ENCODE measurements at regions not wholly inside any gene's neighbourhood (a gene's known extent, or its start where the extent isn't known, plus 50 kb on each side); places are given as distances from the start of the nearest gene placed in this dataset.

GRCh38 chr6:4506223-4506622 is 270.0 kb upstream of the CDYL start:
- H4K20me1 ChIP-seq (ENCODE audit: low read length): no peaks in the 10 kb centered on the region
- H3K9me3 ChIP-seq (ENCODE audit: low read length): no peaks in the 10 kb centered on the region
- H3K4me3 ChIP-seq (ENCODE audit: low read length): no peak overlapping the region
- H3K27ac ChIP-seq (ENCODE audit: low read length): no peak overlapping the region
- BruUV-seq (replicated peaks): no TSS peak
- ChIA-PET POLR2A (ENCODE audit: unreplicated experiment) (no interaction called here), CTCF (no interaction called here)
- no peaks in the 10 kb centered on the region for H3K9me2 ChIP-seq (replicated peaks; ENCODE audit: low read length)
- no peaks in the 10 kb centered on the region for H3K79me2 ChIP-seq (ENCODE audit: low read length)
- intact Hi-C loops (cut with micrococcal nuclease): no loop called here
- no peak for ATAC-seq
- no peak overlapping the region for H3K9ac ChIP-seq (ENCODE audit: low read length)
- H3K36me3 ChIP-seq (ENCODE audit: low read depth, low read length): no peaks in the 10 kb centered on the region
- no peak overlapping the region for H3K4me2 ChIP-seq (ENCODE audit: low read length)
- no peaks in the 10 kb centered on the region for H3K27me3 ChIP-seq (ENCODE audit: low read length)
- H2AFZ ChIP-seq (ENCODE audit: low read length): no peak overlapping the region
- no peaks in the 10 kb centered on the region for H3F3A ChIP-seq (ENCODE audit: low read length, unreplicated experiment)
- no peak for TF ChIP-seq EZH2phosphoT487 (IDR thresholded peaks at IDR 0.05; ENCODE audit: borderline replicate concordance, low read length)
- no peak for TF ChIP-seq CTCF (conservative IDR thresholded peaks at IDR 0.05; ENCODE audit: low read depth, low read length)
- TF ChIP-seq EZH2 (IDR thresholded peaks at IDR 0.05; ENCODE audit: low read length, unreplicated experiment): no peak
- no peaks in the 10 kb centered on the region for H3K4me1 ChIP-seq (ENCODE audit: insufficient read depth, low read length)
- no peak for DNase-seq

GRCh38 chr6:4504700-4505099 is 271.5 kb upstream of the CDYL start:
- H3K27ac ChIP-seq (ENCODE audit: low read length): no peak overlapping the region
- no peaks in the 10 kb centered on the region for H4K20me1 ChIP-seq (ENCODE audit: low read length)
- no peaks in the 10 kb centered on the region for H3F3A ChIP-seq (ENCODE audit: low read length, unreplicated experiment)
- H3K4me1 ChIP-seq (ENCODE audit: insufficient read depth, low read length): no peaks in the 10 kb centered on the region
- intact Hi-C loops (cut with micrococcal nuclease): no loop called here
- no peaks in the 10 kb centered on the region for H3K9me3 ChIP-seq (ENCODE audit: low read length)
- no peak overlapping the region for H2AFZ ChIP-seq (ENCODE audit: low read length)
- no peak overlapping the region for H3K4me3 ChIP-seq (ENCODE audit: low read length)
- no peak overlapping the region for H3K4me2 ChIP-seq (ENCODE audit: low read length)
- H3K27me3 ChIP-seq (ENCODE audit: low read length): no peaks in the 10 kb centered on the region
- no peak overlapping the region for H3K9ac ChIP-seq (ENCODE audit: low read length)
- no peaks in the 10 kb centered on the region for H3K79me2 ChIP-seq (ENCODE audit: low read length)
- ChIA-PET POLR2A (ENCODE audit: unreplicated experiment) (no interaction called here), CTCF (no interaction called here)
- BruUV-seq (replicated peaks): no TSS peak
- H3K9me2 ChIP-seq (replicated peaks; ENCODE audit: low read length): no peaks in the 10 kb centered on the region
- H3K36me3 ChIP-seq (ENCODE audit: low read depth, low read length): no peaks in the 10 kb centered on the region
- no peak for ATAC-seq
- TF ChIP-seq CTCF (conservative IDR thresholded peaks at IDR 0.05; ENCODE audit: low read depth, low read length): no peak
- TF ChIP-seq EZH2phosphoT487 (IDR thresholded peaks at IDR 0.05; ENCODE audit: borderline replicate concordance, low read length): no peak
- TF ChIP-seq EZH2 (IDR thresholded peaks at IDR 0.05; ENCODE audit: low read length, unreplicated experiment): no peak
- DNase-seq: no peak

GRCh38 chr6:4503700-4504099 is 272.5 kb upstream of the CDYL start:
- no peak for ATAC-seq
- Histone ChIP-seq H3F3A (ENCODE audit: low read length, unreplicated experiment) (no peaks in the 10 kb centered on the region), H2AFZ (ENCODE audit: low read length) (no peak overlapping the region), H3K9me3 (ENCODE audit: low read length) (no peaks in the 10 kb centered on the region), H3K9ac (ENCODE audit: low read length) (no peak overlapping the region), H3K4me3 (ENCODE audit: low read length) (no peak overlapping the region), H3K36me3 (ENCODE audit: low read depth, low read length) (no peaks in the 10 kb centered on the region), H3K27me3 (ENCODE audit: low read length) (no peaks in the 10 kb centered on the region), H3K79me2 (ENCODE audit: low read length) (no peaks in the 10 kb centered on the region), H4K20me1 (ENCODE audit: low read length) (no peaks in the 10 kb centered on the region), H3K4me1 (ENCODE audit: insufficient read depth, low read length) (no peaks in the 10 kb centered on the region), H3K4me2 (ENCODE audit: low read length) (no peak overlapping the region), H3K27ac (ENCODE audit: low read length) (no peak overlapping the region), H3K9me2 (replicated peaks; ENCODE audit: low read length) (no peaks in the 10 kb centered on the region)
- no TSS peak for BruUV-seq (replicated peaks)
- ChIA-PET CTCF (no interaction called here), POLR2A (ENCODE audit: unreplicated experiment) (no interaction called here)
- intact Hi-C loops (cut with micrococcal nuclease): no loop called here
- TF ChIP-seq EZH2 (IDR thresholded peaks at IDR 0.05; ENCODE audit: low read length, unreplicated experiment): no peak
- no peak for TF ChIP-seq EZH2phosphoT487 (IDR thresholded peaks at IDR 0.05; ENCODE audit: borderline replicate concordance, low read length)
- TF ChIP-seq CTCF (conservative IDR thresholded peaks at IDR 0.05; ENCODE audit: low read depth, low read length): no peak
- no peak for DNase-seq
